GM19438 (cell line): ENCODE measurements at regions not wholly inside any gene's neighbourhood (a gene's known extent, or its start where the extent isn't known, plus 50 kb on each side); places are given as distances from the start of the nearest gene placed in this dataset.

Experiments used
- ATAC-seq: cut with Tn5 transposase; IDR thresholded peaks from one replicate; pipeline ENCODE4 v1.9.1; 2021; ENCODE audit warnings: low read depth; ENCODE audit not compliant: unreplicated experiment

DNA sequence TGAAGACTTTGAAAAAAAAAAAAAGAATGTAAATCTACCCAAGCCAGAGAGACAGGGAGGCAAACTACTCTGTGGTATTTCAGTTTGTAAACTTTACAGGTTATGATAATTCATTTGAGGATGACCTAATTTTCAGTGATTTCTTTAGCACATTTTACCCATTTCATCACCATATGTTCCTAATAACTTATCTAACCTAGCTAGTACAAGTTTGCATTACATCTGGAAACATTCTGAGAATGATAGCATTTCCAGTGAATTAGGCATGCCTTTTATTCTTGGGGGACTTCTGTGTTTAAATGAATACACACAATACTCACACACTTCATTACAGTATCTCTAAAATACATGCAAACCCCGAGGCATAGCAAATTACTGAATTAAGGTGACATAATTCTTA lies 1055.5 kb downstream of the PCDH18 start:
- no peak for ATAC-seq

DNA sequence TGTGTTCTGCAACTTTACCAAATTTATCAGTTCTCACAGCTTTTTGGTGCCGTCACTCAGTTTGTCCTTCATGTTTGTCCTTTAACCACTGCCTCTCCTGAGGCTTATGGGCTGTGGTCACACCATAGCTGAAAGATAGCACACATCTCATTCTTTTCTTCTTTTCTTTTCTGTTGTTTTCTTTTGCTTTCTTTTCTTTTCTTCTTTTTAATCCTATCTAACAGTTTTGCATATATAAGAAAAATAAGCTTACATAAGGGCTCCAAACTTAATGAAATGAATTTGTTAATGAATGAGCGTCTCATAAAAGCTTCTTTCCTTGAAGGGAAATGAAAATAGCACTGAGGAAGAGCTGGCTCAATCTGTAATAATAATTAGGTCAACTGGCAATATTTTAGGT lies 1061.2 kb downstream of the PCDH18 start:
- no peak for ATAC-seq

DNA sequence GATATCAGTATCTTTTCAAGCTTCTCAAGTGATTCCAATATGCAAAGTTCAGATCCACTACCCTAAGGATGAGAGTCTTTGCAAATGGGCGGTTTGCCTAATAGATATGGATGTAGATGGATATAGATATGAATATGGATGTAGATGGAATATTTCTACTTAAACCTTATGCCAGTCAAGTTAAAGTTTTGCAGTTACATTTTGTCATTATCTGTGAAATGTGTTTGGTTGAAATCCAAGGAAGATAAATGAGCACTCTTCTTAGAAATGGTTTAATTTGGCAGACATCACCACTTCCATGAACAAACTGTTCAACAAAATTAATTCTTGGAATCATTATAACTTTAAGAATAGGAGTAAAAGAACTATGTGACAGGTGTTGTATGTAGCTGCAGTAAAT lies 1066.6 kb downstream of the PCDH18 start:
- no peak for ATAC-seq

DNA sequence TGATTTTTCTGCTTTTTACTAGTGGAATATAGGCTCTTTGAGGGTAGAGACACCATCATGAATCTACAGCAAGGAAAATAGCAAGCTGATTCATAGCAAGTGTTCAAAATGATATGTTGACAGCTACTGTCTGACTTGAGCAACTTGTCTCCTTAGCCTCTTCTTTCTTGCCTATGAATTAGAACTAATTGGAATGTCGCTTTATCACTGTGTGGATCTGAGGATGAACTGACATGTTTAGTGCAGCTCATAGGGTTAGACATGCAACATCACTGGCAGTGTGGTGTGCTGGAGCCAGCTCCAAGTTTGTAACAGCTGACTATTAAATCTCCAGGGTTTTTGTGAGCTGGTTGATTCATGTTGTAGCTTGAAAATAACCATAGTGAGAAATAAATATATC lies 1068.4 kb downstream of the PCDH18 start:
- no peak for ATAC-seq

DNA sequence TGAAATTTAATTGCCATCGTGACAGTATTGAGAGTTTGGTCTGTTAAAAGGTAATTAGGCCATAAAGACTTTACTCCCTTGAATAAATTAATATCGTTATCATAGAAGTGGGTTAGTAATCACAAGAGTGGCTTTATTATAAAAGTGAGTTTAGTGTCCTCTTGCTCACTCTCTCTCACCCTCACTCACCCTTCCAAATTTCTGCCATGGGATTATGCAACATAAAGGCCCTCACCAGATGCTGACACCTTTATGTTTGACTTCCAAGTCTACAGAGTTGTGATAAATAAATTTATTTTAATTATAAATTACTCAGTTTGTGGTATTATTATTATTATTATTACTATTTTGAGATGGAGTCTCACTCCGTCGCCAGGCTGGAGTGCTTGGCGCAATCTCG lies 1070.8 kb downstream of the PCDH18 start:
- ATAC-seq, result no peak

DNA sequence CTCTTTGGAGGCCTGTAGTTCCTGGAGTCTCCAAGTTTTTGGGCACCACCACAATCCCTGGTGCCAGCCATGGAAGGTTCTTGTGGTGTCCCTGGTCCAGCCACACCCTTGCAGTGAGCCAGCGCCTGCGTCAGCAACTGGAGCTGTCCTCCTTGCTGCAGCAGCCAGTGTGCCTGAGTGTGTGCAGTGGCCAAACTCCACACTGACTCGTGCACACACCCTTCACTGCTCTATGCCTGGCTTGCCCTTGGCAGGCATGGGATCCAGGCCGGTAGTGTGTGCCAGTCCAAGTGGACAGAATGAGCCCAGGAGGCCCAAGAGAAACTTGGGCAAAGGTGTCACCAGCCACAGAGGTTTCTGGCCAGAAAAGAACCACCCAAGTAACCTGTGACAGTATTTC lies 1074.0 kb downstream of the PCDH18 start:
- ATAC-seq, result no peak

DNA sequence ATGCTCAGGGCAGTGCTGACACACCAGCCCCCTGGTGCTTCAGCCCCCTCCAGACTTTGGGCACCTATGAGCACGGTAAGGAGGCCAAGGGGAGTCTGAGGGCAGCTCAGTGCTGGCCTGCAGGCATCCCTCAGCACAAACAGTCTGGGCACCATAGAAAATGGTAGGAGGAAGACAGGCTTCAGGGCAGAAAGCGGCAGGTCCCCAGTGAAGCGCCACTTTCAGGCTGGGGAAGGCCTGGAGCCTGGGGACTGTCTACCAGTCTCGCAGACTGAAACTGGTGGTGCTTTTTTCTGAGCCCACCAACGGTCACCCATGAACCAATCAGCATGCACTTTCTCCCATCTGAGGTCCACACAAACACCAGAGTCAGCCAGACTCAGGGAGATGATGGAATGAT lies 1074.7 kb downstream of the PCDH18 start:
- no peak for ATAC-seq

DNA sequence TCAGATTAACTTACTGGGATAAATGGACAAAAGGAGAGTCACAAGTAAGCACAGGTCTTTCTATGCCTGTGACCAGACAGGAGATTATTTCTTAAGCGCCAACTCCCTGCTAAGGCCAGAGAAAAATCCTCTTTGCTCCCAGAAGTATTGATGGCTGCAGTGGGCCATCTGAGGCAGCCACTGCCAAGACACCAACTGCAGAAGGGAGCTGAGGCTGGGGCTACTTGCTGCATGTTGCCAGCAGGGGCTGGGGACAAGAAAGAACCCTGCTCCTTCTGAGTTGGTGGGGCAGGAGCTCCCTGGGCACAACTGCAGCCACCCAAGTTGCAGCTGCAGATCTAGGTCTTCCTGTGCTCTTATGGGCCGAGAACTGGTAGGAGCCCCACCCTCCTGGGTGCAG lies 1075.3 kb downstream of the PCDH18 start:
- no peak for ATAC-seq

DNA sequence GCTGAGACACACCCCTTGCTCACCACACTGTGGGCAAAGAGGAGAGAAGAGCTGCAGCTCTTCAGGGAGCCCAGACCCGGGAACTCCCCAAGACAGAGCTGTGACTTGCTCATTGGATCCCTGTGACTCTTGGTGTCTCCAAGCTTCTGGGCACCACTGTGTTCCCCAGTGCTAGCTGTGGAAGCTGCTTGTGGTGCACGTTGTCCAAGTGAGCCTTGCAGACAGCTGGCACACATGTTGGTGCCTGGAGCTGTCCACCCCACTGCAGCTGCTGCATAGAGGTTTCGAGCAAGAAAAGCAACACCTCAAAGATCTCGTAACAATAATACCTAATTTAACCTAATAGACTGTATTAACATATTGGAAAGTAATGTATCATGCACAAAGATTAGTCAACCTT lies 1089.3 kb downstream of the PCDH18 start:
- no peak for ATAC-seq

DNA sequence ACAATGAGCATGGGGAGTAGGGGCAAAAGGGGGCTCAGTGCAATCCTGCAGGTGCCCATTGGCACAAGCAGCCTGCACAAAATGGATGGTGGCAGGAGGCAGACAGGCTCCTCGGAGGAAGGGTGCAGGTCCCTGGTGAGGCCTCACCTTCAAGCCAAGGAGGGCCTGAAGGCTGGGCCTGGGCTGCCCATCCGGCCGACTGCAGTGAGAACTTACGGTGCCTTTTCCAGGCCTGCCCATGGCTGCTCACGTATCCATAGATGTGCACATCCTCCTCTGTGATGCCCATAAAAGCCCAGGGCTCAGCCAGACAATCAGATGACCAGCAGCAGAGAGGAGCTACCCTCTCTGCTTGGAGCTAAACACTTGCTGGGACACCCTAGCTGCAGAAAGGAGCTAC lies 1089.8 kb downstream of the PCDH18 start:
- no peak for ATAC-seq

DNA sequence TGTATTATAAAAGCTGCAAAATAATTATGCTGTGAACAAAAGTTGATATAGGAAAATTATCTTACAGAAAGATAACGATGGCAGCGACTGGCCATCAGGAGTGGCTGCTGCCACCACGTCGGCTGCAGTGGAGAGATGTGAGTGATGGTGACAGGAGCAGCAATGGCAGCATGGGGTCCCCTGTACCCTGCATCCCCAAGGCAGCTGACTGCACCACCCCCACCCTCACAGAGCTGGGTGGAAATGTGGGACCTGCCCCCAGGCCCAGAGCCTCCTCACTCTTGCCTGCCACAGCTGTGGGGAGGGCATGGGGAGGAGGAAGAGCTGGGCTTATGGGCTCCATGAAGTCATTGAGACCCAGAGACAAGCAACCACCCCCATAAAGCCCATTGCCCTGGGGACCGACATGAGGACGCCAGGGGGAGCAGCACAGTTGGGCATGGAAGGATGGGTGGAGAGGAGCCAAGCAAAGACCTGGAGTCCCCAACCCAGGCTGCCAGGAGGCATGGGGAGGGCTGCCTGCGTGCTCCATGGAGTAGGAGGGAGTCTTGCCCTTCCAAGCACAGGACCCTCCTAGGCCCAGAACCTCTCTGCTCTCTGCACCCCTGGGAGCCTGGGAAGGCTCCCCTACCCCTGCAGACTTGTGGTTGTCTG lies 1090.5 kb downstream of the PCDH18 start:
- ATAC-seq, result no peak

DNA sequence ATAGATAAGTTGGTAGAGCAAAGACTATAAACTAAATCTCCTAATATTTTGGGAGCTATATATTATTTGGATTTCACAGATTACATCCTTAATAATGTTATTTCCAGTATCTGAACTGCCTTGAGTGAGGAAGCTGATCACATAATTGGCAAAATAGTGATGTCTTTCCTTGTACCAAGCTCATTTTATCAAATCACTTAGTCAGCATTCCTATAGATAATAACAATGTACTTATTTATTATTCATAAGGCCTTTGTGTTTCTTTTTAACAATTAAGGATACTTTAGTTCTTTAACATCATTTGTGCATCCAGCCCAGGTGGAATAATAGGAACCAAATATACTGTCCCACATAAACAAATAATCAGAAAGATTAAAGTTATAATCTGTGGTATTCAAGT lies 1093.6 kb downstream of the PCDH18 start:
- no peak for ATAC-seq

DNA sequence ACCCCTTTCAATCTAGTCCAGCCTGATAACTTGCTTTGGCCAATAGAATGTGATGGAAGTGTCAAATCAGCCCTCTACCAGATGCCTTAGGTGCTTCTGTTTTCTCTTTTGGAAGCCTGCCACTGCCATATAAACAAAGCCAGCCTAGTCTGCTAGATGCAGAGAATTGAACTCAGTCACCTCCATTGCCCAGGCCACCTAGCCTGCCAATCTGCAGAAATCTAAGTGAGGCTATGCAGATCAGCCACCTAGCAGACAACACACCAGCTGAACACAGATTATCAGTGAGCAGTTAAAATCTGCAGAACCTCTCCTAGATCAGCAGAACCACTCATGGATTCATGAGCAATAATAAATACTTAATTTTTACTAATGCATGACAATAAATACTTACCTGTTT lies 1108.2 kb downstream of the PCDH18 start:
- ATAC-seq, result no peak

DNA sequence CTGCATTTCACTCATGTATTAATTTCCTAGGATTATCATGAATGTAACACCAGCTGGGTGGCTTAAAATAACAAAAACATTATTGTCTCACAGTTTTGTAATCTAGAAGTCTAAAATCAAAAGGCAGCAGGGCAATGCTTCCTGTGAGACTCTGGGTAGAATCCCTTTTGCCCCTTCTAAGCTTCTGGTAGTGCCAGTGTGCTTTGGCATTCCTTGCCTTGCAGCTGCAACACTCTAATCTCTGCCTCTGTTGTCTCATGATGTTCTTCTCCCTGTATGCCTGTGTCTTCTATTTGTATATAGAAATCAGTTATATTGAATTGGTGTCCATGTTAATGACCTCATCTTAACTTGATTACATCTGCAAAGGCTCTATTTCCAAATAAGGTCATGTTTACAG lies 1117.3 kb downstream of the PCDH18 start:
- no peak for ATAC-seq

DNA sequence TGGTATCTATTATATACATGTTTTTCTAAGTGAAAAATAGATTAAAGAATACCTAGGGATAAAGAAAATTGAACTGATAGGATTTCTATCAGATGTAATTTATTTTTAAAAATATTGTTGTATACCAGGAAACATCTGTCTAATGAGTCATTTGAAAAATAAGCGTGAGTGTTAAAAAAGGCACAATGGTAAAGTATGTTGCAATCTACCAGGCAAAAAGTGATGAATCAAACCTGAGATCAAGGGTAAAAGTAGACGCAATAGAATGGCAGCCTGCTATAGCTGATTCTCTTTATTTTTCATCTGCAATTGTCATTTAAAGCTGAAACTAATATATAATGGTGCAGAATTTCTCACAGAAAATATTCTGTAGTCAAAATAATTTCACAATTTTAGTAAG lies 1119.6 kb downstream of the PCDH18 start:
- no peak for ATAC-seq

DNA sequence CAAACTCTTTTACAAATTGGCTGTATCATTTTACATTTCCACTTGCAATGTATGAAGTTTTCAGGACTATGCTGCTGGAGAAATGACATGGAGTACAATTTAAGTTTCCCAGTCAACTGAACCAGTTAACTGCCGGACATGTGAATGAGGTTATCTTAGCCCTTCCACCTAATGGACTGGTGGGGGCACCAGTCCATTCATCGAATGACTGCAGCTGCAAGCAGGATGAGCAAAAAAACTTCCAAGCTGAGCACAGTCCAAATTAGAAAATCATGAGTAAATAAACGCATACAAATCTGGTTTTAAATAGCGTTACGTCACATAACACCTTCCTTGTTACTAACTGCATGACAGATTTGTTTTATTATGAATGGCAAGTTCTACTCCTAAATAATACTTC lies 1131.5 kb downstream of the PCDH18 start:
- ATAC-seq, result no peak

DNA sequence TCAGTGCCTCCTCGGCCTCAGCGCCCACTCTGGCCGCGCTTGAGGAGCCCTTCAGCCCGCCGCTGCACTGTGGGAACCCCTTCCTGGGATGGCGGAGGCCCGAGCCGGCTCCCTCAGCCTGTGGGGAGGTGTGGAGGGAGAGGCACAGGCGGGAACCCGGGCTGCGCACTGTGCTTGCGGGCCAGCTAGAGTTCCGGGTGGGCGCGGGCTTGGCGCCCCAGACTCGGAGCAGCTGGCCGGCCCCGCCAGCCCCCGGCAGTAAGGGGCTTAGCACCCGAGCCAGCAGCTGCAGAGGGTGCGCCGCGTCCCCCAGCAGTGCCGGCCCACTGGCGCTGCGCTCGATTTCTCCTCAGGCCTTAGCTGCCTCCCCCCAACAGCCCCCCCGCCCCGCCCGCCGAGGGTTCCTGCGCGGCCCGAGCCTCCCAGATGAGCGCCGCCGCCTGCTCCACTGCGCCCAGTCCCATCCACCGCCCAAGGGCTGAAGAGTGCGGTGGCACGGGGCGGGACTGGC lies 1137.0 kb downstream of the PCDH18 start:
- no peak for ATAC-seq

DNA sequence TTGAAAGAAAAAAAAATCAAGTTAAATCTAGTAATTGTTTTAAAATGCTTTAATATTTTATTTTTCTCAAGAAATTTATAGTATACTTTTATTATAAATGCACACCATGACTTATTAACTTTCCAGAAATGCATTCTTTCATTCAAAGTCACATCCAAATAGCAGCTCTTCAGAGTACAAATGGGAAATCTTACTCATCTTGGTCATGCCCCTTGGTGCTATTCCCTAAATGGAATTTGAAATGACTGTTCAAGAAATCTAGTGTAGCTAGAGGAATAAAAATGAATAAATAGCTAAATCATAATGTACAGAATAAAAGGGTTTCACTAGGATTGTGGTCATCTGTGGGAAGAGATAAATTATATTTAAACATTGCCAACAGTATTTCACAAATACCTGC lies 1139.7 kb downstream of the PCDH18 start:
- no peak for ATAC-seq

DNA sequence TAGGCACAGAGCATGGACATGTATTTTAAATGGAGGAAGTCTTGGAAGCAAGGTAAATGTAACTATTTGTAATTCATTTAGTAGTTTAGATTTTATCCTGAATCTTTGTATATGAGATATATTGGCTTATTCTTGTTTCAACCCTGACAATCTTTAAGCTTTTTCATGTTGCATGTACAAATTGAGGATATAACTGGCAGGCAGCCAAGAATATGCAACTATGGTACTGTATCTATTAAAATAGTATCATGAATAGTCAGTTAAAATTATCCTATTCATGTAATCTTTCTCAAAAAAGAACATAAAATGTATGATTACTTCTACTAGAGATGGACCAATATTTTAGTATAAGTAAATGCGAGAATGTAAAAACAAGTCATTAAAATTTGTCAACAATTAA lies 1141.5 kb downstream of the PCDH18 start:
- ATAC-seq, result no peak

DNA sequence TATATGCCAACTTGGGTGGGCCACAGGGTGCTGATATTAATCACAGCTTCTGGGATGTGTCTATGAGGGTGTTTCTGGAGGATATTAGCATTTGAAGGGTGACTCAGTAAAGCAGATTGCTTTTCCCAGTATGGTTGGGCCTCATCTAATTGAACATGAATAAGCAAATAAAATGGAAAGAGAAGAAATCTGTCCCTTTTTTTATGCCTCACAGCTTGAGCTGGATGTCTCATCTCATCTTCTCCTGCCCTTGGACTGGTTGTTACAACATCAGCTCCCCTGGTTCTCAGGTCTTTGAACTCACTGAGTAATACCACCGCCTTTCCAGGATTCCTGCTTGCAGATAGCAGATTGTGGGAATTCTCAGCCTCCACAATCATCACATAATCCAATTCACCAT lies 1149.2 kb downstream of the PCDH18 start:
- ATAC-seq, result no peak

DNA sequence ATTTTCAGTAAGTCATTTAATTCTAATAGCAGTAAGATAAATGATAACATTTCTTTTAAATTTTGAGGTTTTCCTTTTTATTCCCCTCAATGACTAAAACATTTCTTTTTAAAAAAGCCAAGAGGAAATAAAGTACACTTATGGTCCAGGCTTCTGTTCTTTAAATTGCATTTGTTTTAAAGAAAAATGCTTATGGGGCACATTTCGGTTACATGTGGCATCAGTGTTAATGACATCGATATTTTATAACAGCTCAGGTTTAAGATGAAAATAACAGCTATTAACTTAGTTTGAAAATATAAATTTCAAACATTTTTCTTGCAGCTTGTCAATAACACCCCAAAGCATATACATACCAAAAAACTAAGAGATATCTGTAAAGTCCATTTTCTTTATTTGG lies 1161.1 kb downstream of the PCDH18 start:
- ATAC-seq, result no peak

DNA sequence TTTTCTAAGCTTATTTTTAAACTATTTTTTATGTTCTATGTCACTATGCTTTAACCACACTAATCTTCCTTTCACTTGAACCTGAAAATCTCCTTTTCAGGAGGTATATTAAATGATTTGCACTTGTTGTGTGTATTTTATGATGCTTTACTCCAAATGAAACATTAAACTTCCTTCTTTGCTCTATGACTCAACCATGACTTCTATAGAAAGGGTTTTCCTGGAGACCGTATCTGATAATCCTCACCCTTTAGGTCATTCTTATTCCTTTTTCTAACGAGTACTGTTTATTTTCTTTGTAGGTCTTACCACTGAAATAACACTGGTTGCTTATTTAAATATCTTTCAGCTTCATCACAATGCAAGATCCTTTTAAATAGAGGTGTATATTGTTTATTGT lies 1163.2 kb downstream of the PCDH18 start:
- ATAC-seq, result no peak

DNA sequence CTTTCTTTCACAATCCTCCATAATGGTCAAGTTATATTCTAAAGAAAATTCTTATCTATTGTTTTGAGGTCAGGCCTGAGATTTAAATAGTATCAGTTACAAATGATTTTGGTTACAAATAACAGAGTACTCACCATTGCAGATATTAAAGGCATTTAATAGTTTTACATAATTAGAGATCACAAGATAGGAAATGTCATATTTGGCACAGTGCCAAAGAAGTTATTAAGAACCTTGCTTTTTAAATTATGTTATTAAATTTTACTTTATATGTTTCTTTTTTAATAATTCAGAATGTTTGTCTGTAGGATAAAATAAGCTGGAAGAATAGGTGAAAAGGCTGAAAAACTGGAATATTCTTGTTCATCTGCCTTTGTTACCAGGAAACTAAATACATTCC lies 1174.7 kb downstream of the PCDH18 start:
- ATAC-seq, result no peak
